Breast epithelium (tissue), 3 donors: ENCODE measurements at regions not wholly inside any gene's neighbourhood (a gene's known extent, or its start where the extent isn't known, plus 50 kb on each side); places are given as distances from the start of the nearest gene placed in this dataset.

Experiments
- POLR2A ChIP-seq: fragments of 450-650 bp; IDR thresholded peaks from one replicate; pipeline ENCODE4 v1.6.1; 2016; ENCODE audit warnings: antibody characterized with exemption, mild to moderate bottlenecking, moderate library complexity
- TF ChIP-seq, protein P1 (sequence below), 3 donors: fragments of 450-650 bp; IDR thresholded peaks; one replicate each; pipeline ENCODE4 v1.5.1; 2016 to 2017; ENCODE audit warnings: antibody characterized with exemption in 3 of 3, mild to moderate bottlenecking in 3 of 3, moderate library complexity in 3 of 3

DNA sequence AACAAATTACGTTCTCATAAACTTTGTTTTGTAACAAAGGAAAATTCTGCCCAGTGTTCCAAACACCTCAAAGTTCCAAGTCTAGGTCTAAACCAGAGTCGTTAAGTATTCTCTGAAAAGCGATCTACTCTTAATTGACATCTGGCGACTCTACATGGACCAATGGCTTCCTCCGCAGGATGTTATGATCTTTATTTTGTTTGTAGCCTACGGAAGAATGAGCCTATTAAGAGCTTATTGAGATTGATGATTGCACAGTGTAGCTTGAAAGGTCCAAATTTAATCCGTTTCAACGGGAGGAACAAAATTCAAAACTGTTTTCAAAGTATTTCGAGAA is 61.1 kb downstream of the FAM217A start:
- TF ChIP-seq, protein P1, sequence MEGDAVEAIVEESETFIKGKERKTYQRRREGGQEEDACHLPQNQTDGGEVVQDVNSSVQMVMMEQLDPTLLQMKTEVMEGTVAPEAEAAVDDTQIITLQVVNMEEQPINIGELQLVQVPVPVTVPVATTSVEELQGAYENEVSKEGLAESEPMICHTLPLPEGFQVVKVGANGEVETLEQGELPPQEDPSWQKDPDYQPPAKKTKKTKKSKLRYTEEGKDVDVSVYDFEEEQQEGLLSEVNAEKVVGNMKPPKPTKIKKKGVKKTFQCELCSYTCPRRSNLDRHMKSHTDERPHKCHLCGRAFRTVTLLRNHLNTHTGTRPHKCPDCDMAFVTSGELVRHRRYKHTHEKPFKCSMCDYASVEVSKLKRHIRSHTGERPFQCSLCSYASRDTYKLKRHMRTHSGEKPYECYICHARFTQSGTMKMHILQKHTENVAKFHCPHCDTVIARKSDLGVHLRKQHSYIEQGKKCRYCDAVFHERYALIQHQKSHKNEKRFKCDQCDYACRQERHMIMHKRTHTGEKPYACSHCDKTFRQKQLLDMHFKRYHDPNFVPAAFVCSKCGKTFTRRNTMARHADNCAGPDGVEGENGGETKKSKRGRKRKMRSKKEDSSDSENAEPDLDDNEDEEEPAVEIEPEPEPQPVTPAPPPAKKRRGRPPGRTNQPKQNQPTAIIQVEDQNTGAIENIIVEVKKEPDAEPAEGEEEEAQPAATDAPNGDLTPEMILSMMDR (IDR thresholded peaks at IDR 0.05), result no peak
- TF ChIP-seq POLR2A, result no peak
